ENCODE measurements at regions not wholly inside any gene's neighbourhood (a gene's known extent, or its start where the extent isn't known, plus 50 kb on each side); places are given as distances from the start of the nearest gene placed in this dataset.
"Not testable (repeated sequence)": the region's sequence is repeated elsewhere in the genome, so short reads cannot be mapped to it uniquely, and the experiment has no call there.

- no peak for DNase-seq (ENCODE audit: low read depth)
These were observed 197.0 kb downstream of the FAM181B start for GRCh38 chr11:82536706-82537105.

- DNase-seq (ENCODE audit: low read depth) = no peak
These were observed 199.9 kb downstream of the FAM181B start for GRCh38 chr11:82533628-82534327.

GRCh38 chr11:82529936-82530335, 203.7 kb downstream of the FAM181B start:
- DNase-seq (ENCODE audit: low read depth) = no peak

GRCh38 chr11:82527081-82527584, 206.5 kb downstream of the FAM181B start:
- DNase-seq (ENCODE audit: low read depth) = no peak

GRCh38 chr11:82523141-82523540, 210.5 kb downstream of the FAM181B start:
- DNase-seq (ENCODE audit: low read depth) = no peak

GRCh38 chr11:82521427-82521826, 212.2 kb downstream of the FAM181B start:
- no peak for DNase-seq (ENCODE audit: low read depth)

- DNase-seq (ENCODE audit: low read depth) = no peak
These were observed 226.4 kb downstream of the FAM181B start for GRCh38 chr11:82507288-82507687.

GRCh38 chr11:82505379-82505778, 228.3 kb downstream of the FAM181B start:
- DNase-seq (ENCODE audit: low read depth) = no peak

GRCh38 chr11:82501174-82501573, 232.5 kb downstream of the FAM181B start:
- DNase-seq (ENCODE audit: low read depth) = not testable (repeated sequence)

- DNase-seq (ENCODE audit: low read depth) = peak; percentile 1
These were observed 238.7 kb downstream of the FAM181B start for GRCh38 chr11:82494988-82495432.

- DNase-seq (ENCODE audit: low read depth) = no peak
These were observed 258.8 kb downstream of the FAM181B start for GRCh38 chr11:82474876-82475275.

GRCh38 chr11:82465481-82465880, 268.2 kb downstream of the FAM181B start:
- DNase-seq (ENCODE audit: low read depth) = peak; percentile 3

- DNase-seq (ENCODE audit: low read depth) = no peak
These were observed 270.9 kb downstream of the FAM181B start for GRCh38 chr11:82462608-82463242.

GRCh38 chr11:82458761-82459160, 274.9 kb downstream of the FAM181B start:
- DNase-seq (ENCODE audit: low read depth) = no peak

- DNase-seq (ENCODE audit: low read depth) = no peak
These were observed 275.5 kb downstream of the FAM181B start for GRCh38 chr11:82458147-82458546.

- DNase-seq (ENCODE audit: low read depth) = no peak
These were observed 282.7 kb downstream of the FAM181B start for GRCh38 chr11:82450996-82451395.

GRCh38 chr11:82406611-82407010, 327.1 kb downstream of the FAM181B start:
- DNase-seq (ENCODE audit: low read depth) = no peak

- no peak for DNase-seq (ENCODE audit: low read depth)
These were observed 328.2 kb downstream of the FAM181B start for GRCh38 chr11:82405421-82405820.

GRCh38 chr11:82404981-82405380, 328.7 kb downstream of the FAM181B start:
- no peak for DNase-seq (ENCODE audit: low read depth)

- no peak for DNase-seq (ENCODE audit: low read depth)
These were observed 329.9 kb downstream of the FAM181B start for GRCh38 chr11:82403640-82404305.

GRCh38 chr11:82398300-82398815, 335.3 kb downstream of the FAM181B start:
- peak; percentile 2 for DNase-seq (ENCODE audit: low read depth)

GRCh38 chr11:82396639-82397038, 337.0 kb downstream of the FAM181B start:
- DNase-seq (ENCODE audit: low read depth) = not testable (repeated sequence)

GRCh38 chr11:82384308-82384707, 349.4 kb downstream of the FAM181B start:
- no peak for DNase-seq (ENCODE audit: low read depth)

Measured in iris pigment epithelial cell (primary cell).